GM12878 (cell line): ENCODE measurements at regions not wholly inside any gene's neighbourhood (a gene's known extent, or its start where the extent isn't known, plus 50 kb on each side); places are given as distances from the start of the nearest gene placed in this dataset.

Source experiments
- CEBPB ChIP-seq, 2 experiments: fragments of 150-350 bp in 1 of 2; IDR thresholded peaks; 2 replicates each; pipeline ENCODE4 v1.6.1; 2012 to 2014; ENCODE audit warnings: low read depth in 2 of 2, low read length in 2 of 2, borderline replicate concordance in 1 of 2, inconsistent platforms in 1 of 2
- CTCF ChIP-seq, 3 experiments: IDR thresholded peaks in 2 of 3; conservative IDR thresholded peaks in 1 of 3; 2 replicates each; pipeline ENCODE4 v1.5.1; 2011; ENCODE audit warnings: low read depth in 3 of 3, low read length in 3 of 3, mild to moderate bottlenecking in 3 of 3, control low read depth in 2 of 3, moderate library complexity in 2 of 3, inconsistent platforms in 1 of 3, mixed read lengths in 1 of 3; ENCODE audit not compliant: control insufficient read depth in 2 of 3, insufficient read depth in 1 of 3; ENCODE audit errors: extremely low read depth in 1 of 3
- GABPA ChIP-seq: IDR thresholded peaks from 2 replicates; pipeline ENCODE4 v1.6.1; 2014; ENCODE audit warnings: antibody characterized with exemption, low read depth, mild to moderate bottlenecking, inconsistent platforms
- JUNB ChIP-seq: IDR thresholded peaks from 2 replicates; pipeline ENCODE4 v1.6.1; 2016; ENCODE audit warnings: antibody characterized with exemption, mild to moderate bottlenecking
- POU2F2 ChIP-seq: IDR thresholded peaks from 3 replicates; pipeline ENCODE4 v1.6.1; 2011; ENCODE audit warnings: low read depth, mild to moderate bottlenecking, low read length, borderline replicate concordance
- SP1 ChIP-seq: IDR thresholded peaks from one replicate; pipeline ENCODE4 v1.6.1; 2011; ENCODE audit warnings: low read depth, low read length
- SUPT20H ChIP-seq: IDR thresholded peaks from 2 replicates; pipeline ENCODE4 v1.6.1; 2011; ENCODE audit warnings: low read depth, mild to moderate bottlenecking, low read length, moderate library complexity, borderline replicate concordance; ENCODE audit not compliant: control insufficient read depth

GRCh38 chr2:38138996-38139395, 63.0 kb upstream of the CYP1B1 start:
- TF ChIP-seq CTCF (IDR thresholded peaks at IDR 0.05 in 2 of 3, conservative IDR thresholded peaks at IDR 0.05 in 1 of 3; ENCODE audit: control insufficient read depth in 2 of 3, extremely low read depth in 1 of 3, insufficient read depth in 1 of 3, low read depth in 3 of 3, low read length in 3 of 3) = no peak
- no peak for TF ChIP-seq SUPT20H
- no peak for TF ChIP-seq SP1
- no peak for TF ChIP-seq GABPA
- TF ChIP-seq POU2F2 = no peak
- TF ChIP-seq CEBPB (IDR thresholded peaks at IDR 0.05; ENCODE audit: borderline replicate concordance in 1 of 2, low read depth in 2 of 2, low read length in 2 of 2) = no peak
- TF ChIP-seq JUNB = no peak
